Fibroblast of lung (primary cell): ENCODE measurements at regions not wholly inside any gene's neighbourhood (a gene's known extent, or its start where the extent isn't known, plus 50 kb on each side); places are given as distances from the start of the nearest gene placed in this dataset.

Source experiments
- CTCF ChIP-seq, 2 donors: IDR thresholded peaks in 1 of 2; conservative IDR thresholded peaks in 1 of 2; 1 replicate in 1 of 2; 2 replicates in 1 of 2; pipeline ENCODE4 v1.5.1; 2011 to 2012; ENCODE audit warnings: low read length in 2 of 2, control low read depth in 1 of 2, inconsistent platforms in 1 of 2, low read depth in 1 of 2, mild to moderate bottlenecking in 1 of 2
- EZH2 ChIP-seq: IDR thresholded peaks from 2 replicates; pipeline ENCODE4 v1.5.1; 2012; ENCODE audit warnings: low read length, control low read depth, mild to moderate bottlenecking; ENCODE audit errors: missing control alignments

- TF ChIP-seq CTCF (conservative IDR thresholded peaks at IDR 0.05 in 1 of 2, IDR thresholded peaks at IDR 0.05 in 1 of 2; ENCODE audit: low read depth in 1 of 2, low read length in 2 of 2) (no peak), EZH2 (no peak)
These were observed 628.8 kb upstream of the ADAMTS5 start for GRCh38 chr21:27595716-27596115.
